Muscle of back (tissue), 3 donors: ENCODE measurements at regions not wholly inside any gene's neighbourhood (a gene's known extent, or its start where the extent isn't known, plus 50 kb on each side); places are given as distances from the start of the nearest gene placed in this dataset.

ENCODE experiments used
- DNase-seq, 3 donors: peaks; one replicate each; pipeline versions ENCODE4 v3.0.0 to v3.0.0-alpha.2; 2013

DNA sequence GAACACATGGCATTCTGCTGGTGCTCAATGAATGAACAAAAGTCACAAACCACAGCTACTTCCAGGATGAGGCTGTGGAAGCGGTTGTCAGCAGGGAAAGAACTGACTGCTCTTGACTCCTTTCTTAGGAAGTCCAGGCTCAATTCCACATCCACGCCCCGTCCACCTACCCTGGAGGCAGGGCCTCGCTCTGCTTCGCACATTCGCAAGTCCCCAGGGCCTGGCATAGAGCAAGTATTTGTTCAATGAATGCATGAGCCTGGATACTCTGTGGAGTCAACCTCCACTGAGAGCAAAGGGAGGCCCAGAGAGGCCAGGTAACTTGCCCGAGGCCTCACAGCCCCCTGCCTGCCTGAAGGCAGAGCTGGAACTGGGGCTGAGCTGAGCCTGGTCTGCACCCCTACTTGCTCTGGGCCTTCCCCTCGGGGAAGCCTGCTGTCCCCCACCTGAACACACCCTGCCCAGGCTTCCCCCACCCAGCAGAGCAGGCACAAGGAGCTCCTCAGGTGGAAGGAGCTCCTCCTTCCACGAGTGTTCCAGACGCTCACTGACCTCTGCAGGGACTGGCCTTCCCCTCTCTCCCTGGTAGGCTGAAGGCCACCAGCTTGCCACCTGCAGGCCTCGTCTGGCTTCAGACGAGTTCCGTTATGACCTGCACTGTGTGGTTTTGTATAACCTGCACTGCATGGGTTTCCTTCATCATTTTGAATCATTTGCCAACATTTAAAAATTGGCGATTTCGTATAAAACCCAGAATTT is 119.3 kb upstream of the PTPN1 start:
- DNase-seq, result no peak

DNA sequence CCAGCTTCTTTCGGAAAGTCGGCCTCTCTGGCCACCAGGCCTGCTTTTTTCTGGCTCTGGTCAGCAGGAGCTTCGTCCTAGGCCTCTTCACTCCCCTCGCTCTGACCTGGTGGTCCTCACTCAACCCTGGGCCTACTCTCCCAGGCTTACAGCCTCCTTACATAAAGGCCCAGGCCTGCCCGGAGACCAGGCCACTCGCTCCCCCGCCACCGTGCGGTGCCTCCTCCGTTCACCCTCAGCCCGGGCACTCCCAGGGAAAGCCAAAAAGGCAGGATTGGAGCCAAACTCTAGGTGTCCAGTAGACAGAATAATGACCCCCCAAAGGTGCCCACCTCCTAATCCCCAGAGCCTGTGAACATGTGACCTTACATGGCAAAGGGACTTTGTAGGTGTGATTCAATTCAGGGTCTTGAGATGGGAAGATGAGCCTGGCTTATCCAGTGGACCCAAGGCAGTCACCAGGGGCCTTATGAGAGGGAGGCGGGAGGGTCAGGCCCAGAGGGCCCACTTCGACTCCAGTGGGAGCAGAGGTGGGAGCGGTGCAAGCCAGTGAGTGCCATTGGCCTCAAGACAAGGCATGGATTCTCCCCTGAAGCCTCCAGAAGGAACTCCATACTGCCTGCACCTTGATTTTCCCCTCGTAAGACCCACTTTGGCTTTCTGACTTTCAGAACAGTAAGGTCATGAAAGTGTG is 118.6 kb upstream of the PTPN1 start:
- no peak for DNase-seq

DNA sequence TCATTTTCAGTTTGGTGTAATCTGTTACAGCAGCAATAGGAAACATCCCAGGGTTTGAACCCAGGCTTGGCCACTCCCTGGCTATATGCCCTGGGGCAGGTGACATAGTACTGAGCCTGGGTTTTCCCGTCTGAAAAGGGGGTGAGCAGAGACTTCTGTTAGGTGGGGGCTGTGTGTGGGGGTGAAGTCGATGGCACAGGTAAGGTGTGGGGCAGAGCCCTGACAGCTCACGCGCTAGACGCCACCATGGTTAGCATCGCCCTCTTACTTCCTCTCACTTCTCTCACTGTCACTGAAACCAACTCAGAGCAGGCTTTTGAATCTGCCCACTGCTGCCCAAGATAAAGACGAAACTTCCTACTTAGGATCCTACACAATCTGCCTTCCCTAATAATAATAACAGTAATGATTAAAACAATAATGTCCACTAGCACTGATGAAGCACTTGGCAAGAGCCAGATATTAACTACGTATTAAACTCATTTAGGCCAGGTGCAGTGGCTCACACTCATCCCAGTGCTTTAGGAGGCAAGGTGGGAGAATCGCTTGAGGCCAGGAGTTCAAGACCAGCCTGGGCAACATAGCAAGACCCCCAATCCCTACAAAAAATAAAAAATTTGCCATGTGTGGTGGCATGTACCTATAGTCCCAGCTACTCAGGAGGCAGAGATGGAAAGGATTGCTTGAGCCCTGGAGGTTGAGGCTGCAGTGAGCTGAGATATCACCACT is 117.9 kb upstream of the PTPN1 start:
- DNase-seq, result no peak

DNA sequence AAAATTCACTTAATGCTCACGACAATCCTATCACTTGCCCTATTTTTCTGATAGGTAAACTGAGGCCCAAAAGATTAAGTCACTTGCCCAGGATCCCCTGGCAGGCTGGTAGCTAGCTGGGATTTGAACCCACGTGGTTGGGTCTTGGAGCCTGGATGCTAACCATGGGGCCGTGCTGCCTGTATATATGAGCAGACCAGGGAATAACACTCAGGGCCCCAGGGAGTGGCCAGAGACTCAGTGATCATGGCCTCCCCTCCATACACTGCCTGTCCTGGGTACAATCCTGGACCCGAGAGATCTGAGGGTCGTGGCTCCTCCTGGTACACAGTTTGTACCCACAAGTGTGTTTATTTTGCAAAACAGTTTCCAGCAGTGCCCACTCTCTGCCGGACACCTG is 116.9 kb upstream of the PTPN1 start:
- no peak for DNase-seq

DNA sequence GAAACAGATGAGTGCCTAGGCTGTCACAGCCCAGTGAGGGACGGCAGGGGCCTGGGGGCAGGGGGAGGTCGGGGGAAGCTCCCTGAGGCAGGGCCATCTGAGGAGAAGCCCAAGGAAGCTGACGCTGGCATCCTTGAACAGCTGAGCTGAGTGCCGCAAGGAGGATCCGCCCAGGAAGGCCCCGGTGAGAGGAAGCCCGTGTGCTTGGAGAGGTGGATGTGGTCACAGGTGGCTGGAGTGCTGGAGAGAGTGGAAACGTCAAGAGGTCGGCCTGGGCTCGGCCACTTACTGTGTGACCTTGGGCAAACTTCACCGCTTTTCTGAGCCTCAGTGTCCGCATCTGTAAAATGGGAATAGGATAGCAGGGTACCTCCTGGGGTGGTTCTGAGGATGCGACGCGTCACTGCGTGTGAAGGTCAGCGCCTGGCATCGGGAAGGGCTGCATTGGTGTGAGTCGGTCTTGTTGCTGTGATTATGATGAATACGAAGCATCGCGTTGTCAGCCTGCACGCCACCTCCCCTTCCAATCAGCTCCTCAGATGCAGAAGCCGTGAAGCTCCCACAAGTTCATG is 116.1 kb upstream of the PTPN1 start:
- DNase-seq, result no peak

DNA sequence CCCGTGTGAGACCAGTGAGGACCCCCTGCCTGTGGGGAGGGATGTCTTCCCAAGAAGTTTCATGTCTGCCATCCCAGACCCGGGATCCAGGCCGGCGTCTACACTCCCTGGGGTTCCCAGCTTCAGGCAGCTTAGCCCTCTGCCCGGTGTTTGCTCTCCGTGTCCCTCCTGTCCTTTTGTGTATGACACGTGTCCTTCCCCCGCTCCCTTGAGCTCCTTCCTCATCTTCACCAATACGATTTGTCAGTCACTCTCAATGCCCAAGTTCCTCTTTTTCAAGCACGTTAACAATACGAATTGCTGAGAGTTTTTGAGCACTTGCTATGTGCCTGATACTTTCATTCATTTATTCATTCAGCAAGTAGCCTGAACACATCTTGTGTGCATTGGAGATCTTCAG is 115.6 kb upstream of the PTPN1 start:
- no peak for DNase-seq

DNA sequence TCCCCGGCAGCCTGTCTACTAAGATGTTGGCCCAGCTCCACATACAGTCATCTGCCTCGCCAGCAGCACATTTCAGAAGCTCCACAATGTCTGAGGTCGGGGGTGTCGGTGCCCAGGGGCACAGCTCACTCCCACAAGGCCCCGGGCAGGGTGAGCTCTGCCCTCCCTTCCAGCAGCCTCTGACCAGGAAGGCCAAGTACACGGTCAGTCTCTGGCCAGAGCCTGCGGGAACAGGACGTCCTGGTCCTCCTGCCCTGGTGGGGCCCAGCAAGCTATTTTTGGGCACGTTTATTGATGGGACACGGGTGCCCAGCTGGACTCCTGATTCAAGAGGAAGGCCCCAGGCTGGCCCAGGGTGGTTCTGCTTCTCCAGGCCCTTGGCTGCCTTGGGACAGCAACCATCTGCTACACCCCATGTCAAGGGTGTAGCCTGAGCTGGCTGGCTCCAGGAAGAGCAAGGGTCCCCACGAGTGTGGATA is 114.9 kb upstream of the PTPN1 start:
- no peak for DNase-seq

DNA sequence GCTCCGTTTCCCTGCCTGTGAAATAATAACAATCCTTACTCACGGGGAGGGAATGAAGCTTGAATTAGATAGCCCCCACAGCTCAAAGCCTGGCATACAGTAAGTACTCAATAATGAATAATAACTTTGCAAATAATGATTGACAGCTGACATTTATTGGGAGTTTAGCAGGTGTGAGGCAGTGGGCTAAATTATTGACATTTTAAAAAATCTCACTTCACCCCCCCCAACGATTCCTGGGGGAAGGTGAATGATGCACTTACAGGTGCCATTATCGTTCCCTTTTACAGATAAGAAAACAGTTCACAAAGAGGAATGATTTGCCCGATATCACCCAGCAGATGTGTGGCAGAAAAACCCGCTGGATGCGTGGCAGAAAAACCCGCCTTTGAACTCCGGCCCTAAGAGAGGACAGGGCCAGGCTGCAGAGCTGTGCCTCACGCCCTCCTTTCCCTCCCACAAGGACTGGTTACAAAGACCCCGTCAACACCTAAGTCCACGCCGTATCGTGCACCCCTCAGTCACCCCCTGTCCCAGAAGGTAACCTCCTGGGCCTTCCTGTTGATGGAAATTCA is 114.2 kb upstream of the PTPN1 start:
- no peak for DNase-seq

DNA sequence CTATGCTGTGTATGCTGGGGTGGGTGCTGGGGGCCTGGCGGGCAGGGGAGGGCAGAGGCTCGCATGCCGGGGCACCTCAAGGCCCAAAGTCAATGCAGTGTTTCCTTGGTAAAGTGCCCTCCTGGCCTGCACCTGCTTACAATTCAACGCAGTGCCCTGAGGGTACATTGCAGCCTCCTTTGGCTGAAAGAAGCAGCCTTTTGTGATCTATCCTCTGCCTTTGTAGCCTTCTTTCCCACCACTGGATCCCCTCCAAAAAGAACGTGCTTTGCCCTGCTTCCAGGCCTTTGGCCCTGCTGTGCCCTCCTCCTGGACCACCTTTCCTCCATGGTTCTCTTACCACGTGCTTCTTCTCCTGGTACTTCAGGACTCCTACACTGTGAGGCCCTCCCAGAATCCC is 113.6 kb upstream of the PTPN1 start:
- no peak for DNase-seq

DNA sequence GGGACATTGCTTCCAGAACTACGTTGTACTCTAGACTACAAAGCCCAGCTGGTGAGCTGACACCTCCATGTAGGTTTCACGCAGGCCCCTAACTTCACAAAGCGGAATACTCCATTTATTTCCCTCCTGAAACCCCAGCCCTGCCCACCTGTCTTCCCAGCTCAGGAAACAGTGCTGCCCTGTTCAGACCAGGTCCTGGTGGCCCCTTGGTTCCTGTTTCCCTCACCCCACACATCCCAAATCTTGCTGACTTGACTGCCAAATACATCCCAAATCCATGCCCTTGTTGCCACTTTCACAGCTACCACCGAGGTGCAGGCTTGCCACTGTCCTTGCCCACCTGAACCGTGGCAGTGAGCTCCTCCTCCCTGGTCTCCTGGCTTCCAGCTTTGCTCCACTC is 113.1 kb upstream of the PTPN1 start:
- no peak for DNase-seq

DNA sequence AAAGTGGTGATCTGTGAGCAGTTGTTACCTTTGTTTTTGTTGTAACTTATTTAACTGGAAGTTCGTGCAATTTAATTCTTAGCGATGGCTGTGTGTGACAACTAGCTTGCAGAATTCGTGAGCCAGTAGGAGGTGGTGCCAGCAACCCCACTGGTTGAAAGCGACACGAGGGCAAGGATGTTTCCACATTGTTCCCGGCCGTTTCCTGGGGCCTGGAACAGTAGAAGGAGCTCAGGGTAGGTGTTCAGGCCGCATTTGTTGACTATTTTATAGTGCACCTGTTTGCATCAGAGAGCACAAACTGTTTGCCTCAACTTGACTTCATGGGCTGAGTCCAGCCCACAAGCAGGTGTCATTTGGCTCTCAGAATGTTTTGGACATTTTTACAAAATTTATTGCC is 112.1 kb upstream of the PTPN1 start:
- DNase-seq, result no peak

DNA sequence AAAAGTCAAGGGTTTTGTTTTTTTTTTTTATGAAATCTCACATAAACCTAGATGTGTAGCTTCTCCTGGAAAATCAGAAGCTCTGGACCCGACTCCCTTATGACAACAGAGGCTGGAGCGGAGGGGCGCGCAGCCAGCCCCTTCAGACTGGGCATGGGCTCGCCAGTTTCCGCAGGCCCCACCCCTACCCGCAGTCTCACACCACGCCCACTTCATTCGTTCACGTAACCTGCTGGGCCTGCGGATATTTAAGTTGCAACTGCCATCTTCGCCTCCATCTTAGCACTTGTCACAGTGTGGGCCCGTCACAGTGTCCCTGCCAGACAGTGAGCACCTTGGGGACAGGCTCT is 111.7 kb upstream of the PTPN1 start:
- DNase-seq, result no peak

DNA sequence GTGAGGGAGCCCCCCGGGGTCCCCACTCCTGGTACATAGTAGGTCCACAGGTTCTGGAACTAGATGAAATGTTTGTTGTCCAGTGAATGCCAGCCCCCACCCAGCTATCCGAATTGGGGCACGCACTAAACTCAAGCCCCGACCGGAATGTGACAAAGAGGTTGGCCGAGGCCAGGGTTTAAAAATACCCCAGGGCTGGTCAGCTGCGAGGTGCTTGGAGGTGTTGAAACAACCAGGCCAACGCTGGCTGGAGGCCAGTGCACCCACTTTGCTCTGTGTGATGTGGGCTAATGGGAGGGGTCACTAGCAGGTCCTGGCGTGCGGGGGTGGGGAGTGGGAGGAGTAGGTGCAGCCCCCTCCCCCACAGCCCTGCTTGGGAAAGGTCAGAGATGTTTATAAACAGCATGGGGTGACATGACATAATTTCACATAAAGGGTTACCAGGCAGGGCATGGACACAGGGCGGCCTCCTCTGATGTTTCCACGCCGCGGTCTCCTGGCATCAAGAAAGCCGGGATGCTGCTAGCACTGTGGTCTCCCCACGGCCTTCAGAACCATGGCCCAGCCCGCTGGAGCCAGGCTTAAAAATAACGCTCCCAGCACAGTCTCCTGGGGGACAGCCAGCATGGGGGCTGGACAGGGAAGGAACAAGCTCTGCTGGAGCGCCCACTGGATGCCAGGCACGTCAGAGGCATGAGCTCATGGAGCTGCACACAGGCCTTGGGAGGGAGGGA is 111.2 kb upstream of the PTPN1 start:
- DNase-seq, result no peak

DNA sequence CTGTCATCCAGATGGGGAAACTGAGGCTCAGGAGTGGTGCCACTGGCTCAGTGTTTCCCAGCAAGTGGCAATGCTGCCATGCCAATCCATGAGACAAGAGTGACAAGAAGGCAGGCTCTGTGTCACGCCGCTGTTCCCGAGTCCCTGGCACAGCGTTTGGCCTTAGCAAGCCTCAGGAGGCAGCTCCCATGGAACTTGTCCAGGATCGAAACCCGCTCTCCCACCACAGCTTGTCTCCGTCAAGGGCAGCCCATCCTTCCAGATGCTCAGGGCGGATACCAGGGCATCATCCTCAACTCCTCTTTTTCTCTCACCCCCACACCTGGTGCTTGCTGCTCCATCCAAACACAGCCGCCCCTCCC is 110.6 kb upstream of the PTPN1 start:
- DNase-seq, result no peak

DNA sequence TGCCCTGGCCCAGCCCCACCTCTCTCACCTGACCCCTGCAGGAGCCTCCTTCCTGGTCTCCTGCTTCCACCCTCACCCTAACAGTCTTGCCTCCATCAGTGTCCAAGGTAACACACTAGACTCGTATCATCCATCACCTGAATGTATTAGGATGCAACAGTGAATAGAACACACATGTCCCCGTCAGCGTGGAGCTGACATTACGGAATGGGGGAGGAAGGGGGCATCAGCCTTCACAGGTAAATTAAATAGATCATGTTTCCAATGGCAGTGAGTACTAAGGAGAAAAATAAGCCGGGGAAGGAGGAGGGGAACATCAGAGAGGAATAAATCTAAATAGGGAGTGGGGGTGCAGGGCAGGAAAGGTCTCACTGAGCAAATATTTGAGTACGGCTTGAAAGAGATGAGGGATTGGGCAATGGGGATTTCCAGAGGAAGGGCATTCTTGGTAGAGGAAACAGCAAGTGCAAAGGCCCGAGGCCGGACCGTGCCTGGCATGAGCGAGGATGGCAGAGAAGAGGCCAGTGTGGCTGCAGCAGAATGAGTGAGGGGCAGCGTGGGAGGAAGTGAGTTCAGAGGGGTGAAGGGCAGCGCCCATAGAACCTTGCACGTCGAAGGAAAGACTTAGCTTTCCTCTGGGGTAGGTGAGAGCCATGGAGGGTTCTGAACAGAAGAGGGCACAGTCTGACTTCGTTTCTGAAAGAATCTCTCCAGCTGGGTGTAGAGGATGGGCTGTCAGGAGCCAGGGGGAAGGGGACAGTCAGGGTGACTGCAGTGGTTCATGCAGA is 110.1 kb upstream of the PTPN1 start:
- DNase-seq, result no peak

DNA sequence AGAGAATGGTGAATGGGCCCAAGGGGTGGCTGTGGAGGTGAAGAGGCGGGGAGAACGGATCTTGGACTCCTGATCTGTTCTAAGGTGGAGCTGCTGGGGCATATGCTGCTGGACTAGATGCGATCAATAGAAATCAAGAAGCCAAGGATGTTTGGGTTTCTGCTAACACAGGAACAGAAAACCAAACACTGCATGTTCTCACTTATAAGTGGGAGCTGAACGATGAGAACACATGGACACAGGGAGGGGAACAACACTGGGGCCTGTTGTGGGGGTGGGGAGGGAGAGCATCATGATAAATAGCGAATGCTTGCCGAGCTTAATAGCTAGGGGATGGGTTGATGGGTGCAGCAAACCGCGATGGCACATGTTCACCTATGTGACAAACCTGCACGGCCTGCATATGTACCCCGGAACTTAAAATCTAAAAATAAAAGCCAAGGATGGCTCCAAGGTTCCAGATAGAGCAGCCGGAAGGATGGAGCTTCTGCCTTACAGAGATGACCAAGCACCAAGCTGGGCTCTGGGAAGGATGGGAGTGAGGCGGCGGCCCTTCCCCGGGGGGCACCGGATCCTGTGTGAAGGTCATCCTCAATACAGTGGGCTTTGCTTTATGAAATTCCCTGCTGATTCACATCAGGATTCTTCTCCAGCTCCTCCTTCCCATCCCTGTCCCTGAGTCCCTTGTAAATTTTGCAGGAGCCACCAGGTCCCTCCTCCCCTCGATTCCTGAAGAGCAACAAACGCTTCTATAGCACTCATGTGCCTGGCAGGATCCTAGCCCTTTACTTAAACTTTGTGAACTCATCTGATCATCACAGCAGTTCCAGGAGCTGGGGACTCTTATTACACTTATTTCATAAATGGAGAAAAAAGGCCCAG is 109.2 kb upstream of the PTPN1 start:
- no peak for DNase-seq

DNA sequence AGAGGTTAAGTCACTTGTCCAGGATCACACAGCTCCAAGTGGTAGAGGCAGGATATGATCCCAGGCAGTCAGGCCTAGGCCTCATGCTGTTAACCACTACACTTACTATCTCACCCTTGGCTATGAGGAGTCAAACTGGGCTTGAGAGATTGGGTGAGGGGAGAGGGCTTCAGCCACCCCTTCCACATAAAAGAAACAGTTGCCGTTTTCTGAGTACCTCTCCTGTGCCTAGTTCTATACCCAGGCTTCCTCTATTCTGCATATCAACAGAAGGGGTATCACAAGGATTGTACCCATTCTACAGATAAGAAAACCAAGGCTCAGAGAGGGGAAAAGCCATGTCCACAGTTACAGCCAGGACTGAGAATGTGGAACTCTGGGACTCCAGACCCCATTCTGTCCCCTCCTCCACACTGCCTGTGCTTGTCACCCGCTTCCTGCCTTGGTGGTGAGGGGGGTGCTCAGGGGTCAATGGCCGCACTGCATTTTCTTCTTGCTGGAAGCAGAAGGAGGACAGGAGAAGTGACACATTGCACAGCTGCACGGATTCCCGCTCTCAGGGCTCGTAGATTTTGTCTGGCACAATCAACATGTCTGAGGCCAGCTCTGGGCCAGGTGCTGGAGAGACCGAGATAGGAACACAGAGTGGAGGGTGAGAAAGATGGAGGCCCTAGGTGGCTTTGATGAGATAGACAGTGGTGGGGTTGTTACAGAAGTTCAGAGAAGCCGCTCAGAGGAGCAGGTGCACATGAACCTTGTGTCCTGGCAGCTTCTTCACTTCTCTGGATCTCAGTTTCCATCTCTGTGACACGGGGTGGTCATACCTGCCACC is 108.4 kb upstream of the PTPN1 start:
- no peak for DNase-seq

DNA sequence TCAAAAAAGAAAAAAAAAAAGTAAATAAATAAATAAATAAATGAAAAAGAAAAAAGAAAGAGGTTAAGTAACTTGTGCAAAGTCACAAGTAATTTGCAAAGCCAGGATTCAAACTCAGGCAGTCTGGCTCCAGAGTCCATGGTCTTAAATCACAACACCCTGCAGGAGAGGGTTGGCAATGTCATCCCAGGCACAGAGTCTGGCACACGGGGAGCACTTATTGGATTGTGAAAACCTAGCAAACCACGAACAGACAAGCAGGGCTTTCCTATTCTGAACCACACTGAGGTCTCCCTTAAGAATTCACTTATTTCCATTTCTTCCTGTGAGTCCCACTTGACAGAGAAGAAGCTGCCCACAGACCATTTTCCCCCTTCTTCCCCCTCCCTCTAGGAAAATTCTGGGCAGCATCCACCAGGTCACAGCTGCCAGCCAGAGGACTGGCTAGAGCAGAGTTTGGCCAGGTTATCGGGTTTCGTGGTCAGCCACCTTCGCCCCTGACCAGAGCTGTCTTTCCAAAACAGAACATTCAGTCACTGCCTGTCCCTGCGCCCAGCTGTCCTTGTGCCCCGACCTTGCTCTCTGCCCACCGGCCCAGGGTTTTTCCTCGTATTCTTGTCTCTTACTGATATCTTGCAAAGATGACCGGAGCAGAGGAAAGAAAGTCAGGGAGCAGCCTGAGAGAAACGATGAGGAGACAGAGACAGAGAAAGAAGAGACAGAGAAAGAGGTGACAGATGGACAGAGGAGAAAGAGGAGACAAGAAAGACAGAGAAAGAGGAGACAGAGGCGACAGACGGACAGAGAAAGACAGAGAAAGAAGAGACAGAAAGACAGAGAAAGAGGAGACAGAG is 106.4 kb upstream of the PTPN1 start:
- no peak for DNase-seq
